Mesenchymal stem cell (in vitro differentiated cells and primary cell): ENCODE measurements at regions not wholly inside any gene's neighbourhood (a gene's known extent, or its start where the extent isn't known, plus 50 kb on each side); places are given as distances from the start of the nearest gene placed in this dataset.

Source experiments
- DNase-seq: peaks from one replicate; pipeline ENCODE4 v3.0.0-alpha.2; 2013
- H2AFZ ChIP-seq: one replicate; pipeline ENCODE4 v1.6.1; 2013; ENCODE audit warnings: low read depth, mild to moderate bottlenecking, control low read depth, inconsistent platforms, low read length, moderate library complexity
- H2AK5ac ChIP-seq: 2 replicates; pipeline ENCODE4 v1.6.1; 2013; ENCODE audit warnings: low read length, moderate library complexity, mild to moderate bottlenecking, inconsistent platforms; ENCODE audit not compliant: severe bottlenecking
- H2BK120ac ChIP-seq: one replicate; pipeline ENCODE4 v1.6.1; 2013; ENCODE audit warnings: low read depth, mild to moderate bottlenecking, inconsistent platforms, low read length, moderate library complexity
- H2BK12ac ChIP-seq, 2 experiments: one replicate each; pipeline ENCODE4 v1.6.1; 2013; ENCODE audit warnings: inconsistent platforms in 2 of 2, low read length in 2 of 2, mild to moderate bottlenecking in 2 of 2, moderate library complexity in 2 of 2, control low read depth in 1 of 2
- H2BK15ac ChIP-seq: one replicate; pipeline ENCODE4 v1.6.1; 2013; ENCODE audit warnings: mild to moderate bottlenecking, low read depth, inconsistent platforms; ENCODE audit not compliant: poor library complexity, severe bottlenecking
- H2BK5ac ChIP-seq: 2 replicates; pipeline ENCODE4 v1.6.1; 2013; ENCODE audit warnings: low read depth, mild to moderate bottlenecking, low read length, control low read depth, inconsistent platforms; ENCODE audit not compliant: poor library complexity, severe bottlenecking
- H3K14ac ChIP-seq, 2 experiments: one replicate each; pipeline ENCODE4 v1.6.1; 2013; ENCODE audit warnings: inconsistent platforms in 2 of 2, low read length in 2 of 2, control low read depth in 1 of 2, mild to moderate bottlenecking in 1 of 2, moderate library complexity in 1 of 2
- H3K18ac ChIP-seq, 2 experiments: one replicate each; pipeline ENCODE4 v1.6.1; 2013; ENCODE audit warnings: inconsistent platforms in 2 of 2, low read length in 2 of 2, control low read depth in 1 of 2, low read depth in 1 of 2, mild to moderate bottlenecking in 1 of 2
- H3K23ac ChIP-seq, 2 experiments: one replicate each; pipeline ENCODE4 v1.6.1; 2013; ENCODE audit warnings: inconsistent platforms in 2 of 2, low read length in 2 of 2, mild to moderate bottlenecking in 2 of 2, moderate library complexity in 2 of 2, control low read depth in 1 of 2
- H3K27ac ChIP-seq: 2 replicates; pipeline ENCODE4 v1.5.1; 2013; ENCODE audit warnings: mild to moderate bottlenecking, moderate library complexity, low read length, control low read depth, inconsistent platforms; ENCODE audit not compliant: poor library complexity, severe bottlenecking
- H3K27me3 ChIP-seq, 2 experiments: 2 replicates each; pipeline versions ENCODE4 v1.6.1 to v1.7.0; 2013; ENCODE audit warnings: low read length in 2 of 2, mild to moderate bottlenecking in 2 of 2, moderate library complexity in 2 of 2, control low read depth in 1 of 2, inconsistent platforms in 1 of 2; ENCODE audit not compliant: control insufficient read depth in 1 of 2, insufficient read depth in 1 of 2
- H3K36me3 ChIP-seq, 2 experiments: 2 replicates each; pipeline versions ENCODE4 v1.6.1 to v1.7.0; 2013; ENCODE audit warnings: low read length in 2 of 2, control low read depth in 1 of 2, inconsistent platforms in 1 of 2, low read depth in 1 of 2, mild to moderate bottlenecking in 1 of 2; ENCODE audit not compliant: insufficient read depth in 2 of 2, control insufficient read depth in 1 of 2
- H3K4ac ChIP-seq, 2 experiments: one replicate each; pipeline ENCODE4 v1.6.1; 2013; ENCODE audit warnings: inconsistent platforms in 2 of 2, low read length in 2 of 2, mild to moderate bottlenecking in 2 of 2, moderate library complexity in 2 of 2, control low read depth in 1 of 2, low read depth in 1 of 2
- H3K4me1 ChIP-seq: 2 replicates; pipeline ENCODE4 v1.6.1; 2013; ENCODE audit warnings: low read depth, low read length, control low read depth; ENCODE audit not compliant: control insufficient read depth, insufficient read depth
- H3K4me2 ChIP-seq: 2 replicates; pipeline ENCODE4 v1.6.1; 2013; ENCODE audit warnings: low read length, mild to moderate bottlenecking, inconsistent platforms; ENCODE audit not compliant: poor library complexity, severe bottlenecking
- H3K4me3 ChIP-seq, 2 experiments: 2 replicates each; pipeline versions ENCODE4 v1.5.1 to v1.7.0; 2013; ENCODE audit warnings: low read length in 2 of 2, mild to moderate bottlenecking in 2 of 2, control low read depth in 1 of 2, low read depth in 1 of 2; ENCODE audit not compliant: insufficient read depth in 1 of 2
- H3K79me1 ChIP-seq: replicated peaks from 2 replicates; pipeline ENCODE4 v1.6.1; 2013; ENCODE audit warnings: mild to moderate bottlenecking, control low read depth, low read length, inconsistent platforms; ENCODE audit not compliant: poor library complexity, severe bottlenecking
- H3K9ac ChIP-seq: 2 replicates; pipeline ENCODE4 v1.7.0; 2013; ENCODE audit warnings: mild to moderate bottlenecking, low read length, moderate library complexity
- H3K9me3 ChIP-seq: 2 replicates; pipeline ENCODE4 v1.7.0; 2013; ENCODE audit warnings: mild to moderate bottlenecking, low read length; ENCODE audit not compliant: control insufficient read depth
- H4K8ac ChIP-seq: one replicate; pipeline ENCODE4 v1.6.1; 2013; ENCODE audit warnings: inconsistent platforms, mild to moderate bottlenecking, low read length, moderate library complexity
- H4K91ac ChIP-seq: one replicate; pipeline ENCODE4 v1.6.1; 2013; ENCODE audit warnings: mild to moderate bottlenecking, low read length, inconsistent platforms
- WGBS: methylation state at CpG from one replicate; pipeline ENCODE4 v1.1.7; 2013; ENCODE audit warnings: mixed read lengths; 5-methylcytosine and 5-hydroxymethylcytosine counted together

- 69% methylated on average over 1 of the region's 3 CpGs for WGBS
- Histone ChIP-seq H2BK15ac (no peak overlapping the region), H3K36me3 (no peaks in the 10 kb centered on the region), H3K18ac (no peak overlapping the region), H4K8ac (no peak overlapping the region), H3K4me1 (no peaks in the 10 kb centered on the region), H2AK5ac (no peak overlapping the region), H3K27ac (no peak overlapping the region), H2AFZ (no peak overlapping the region), H3K27me3 (no peaks in the 10 kb centered on the region), H2BK120ac (no peak overlapping the region), H2BK12ac (no peak overlapping the region), H3K9ac (no peak overlapping the region), H3K4ac (no peak overlapping the region), H3K4me3 (no peak overlapping the region), H3K23ac (no peak overlapping the region), H3K9me3 (peaks cover 8% of the 10 kb centered on the region), H4K91ac (no peak overlapping the region), H2BK5ac (no peak overlapping the region), H3K4me2 (no peak overlapping the region), H3K14ac (no peak overlapping the region), H3K79me1 (no peaks in the 10 kb centered on the region)
- no peak for DNase-seq
Observed at GRCh38 chr1:176341656-176342055, 121.3 kb upstream of the PAPPA2 start.

DNA sequence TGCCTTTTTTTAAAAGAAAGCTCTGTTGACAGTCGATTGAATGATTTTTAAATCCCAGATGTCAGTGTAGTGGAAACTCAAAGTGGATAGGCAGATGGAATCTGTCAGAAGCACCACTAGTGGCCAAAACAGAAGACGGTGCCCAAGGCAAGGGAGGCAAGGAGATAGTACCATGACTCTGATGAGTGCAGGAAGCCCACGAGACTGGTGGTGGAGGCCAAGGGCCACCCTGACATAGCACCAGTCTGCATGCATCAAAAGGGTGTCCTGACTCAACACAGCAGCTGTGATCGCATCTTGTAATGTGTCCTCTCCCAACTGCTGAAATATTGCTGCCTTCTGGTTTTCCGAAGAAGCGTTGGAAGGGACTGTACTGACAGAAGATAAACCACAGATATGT lies 124.1 kb upstream of the PAPPA2 start:
- no peak for DNase-seq
- no peak overlapping the region for H2BK15ac ChIP-seq
- H4K8ac ChIP-seq = no peak overlapping the region
- peak overlapping the region; percentile 19 for H3K9ac ChIP-seq
- H4K91ac ChIP-seq = no peak overlapping the region
- H2BK5ac ChIP-seq = no peak overlapping the region
- no peak overlapping the region for H3K18ac ChIP-seq
- H2BK12ac ChIP-seq = no peak overlapping the region
- no peak overlapping the region for H2AFZ ChIP-seq
- no peak overlapping the region for H2AK5ac ChIP-seq
- peak overlapping the region in 1 of 2 experiments; percentile 51 for H3K4me3 ChIP-seq
- H3K4ac ChIP-seq = no peak overlapping the region
- no peaks in the 10 kb centered on the region for H3K36me3 ChIP-seq
- no peak overlapping the region for H3K23ac ChIP-seq
- H2BK120ac ChIP-seq = no peak overlapping the region
- 79% methylated on average over 6 of the region's 6 CpGs for WGBS
- H3K4me1 ChIP-seq = no peaks in the 10 kb centered on the region
- no peak overlapping the region for H3K27ac ChIP-seq
- H3K27me3 ChIP-seq = no peaks in the 10 kb centered on the region
- no peak overlapping the region for H3K14ac ChIP-seq
- no peak overlapping the region for H3K4me2 ChIP-seq
- H3K79me1 ChIP-seq = no peaks in the 10 kb centered on the region
- H3K9me3 ChIP-seq = no peaks in the 10 kb centered on the region

- no peak overlapping the region for H2AK5ac ChIP-seq
- H3K9ac ChIP-seq = no peak overlapping the region
- H3K79me1 ChIP-seq = no peaks in the 10 kb centered on the region
- no peak overlapping the region for H3K14ac ChIP-seq
- H3K27me3 ChIP-seq = no peaks in the 10 kb centered on the region
- no peak overlapping the region for H2BK120ac ChIP-seq
- no peak overlapping the region for H4K8ac ChIP-seq
- H3K4ac ChIP-seq = no peak overlapping the region
- H3K27ac ChIP-seq = no peak overlapping the region
- WGBS = 44% methylated on average over 3 of the region's 3 CpGs
- no peak overlapping the region for H3K4me3 ChIP-seq
- DNase-seq = no peak
- H3K4me2 ChIP-seq = no peak overlapping the region
- H2BK15ac ChIP-seq = no peak overlapping the region
- H2BK12ac ChIP-seq = no peak overlapping the region
- H3K23ac ChIP-seq = no peak overlapping the region
- no peaks in the 10 kb centered on the region for H3K36me3 ChIP-seq
- no peaks in the 10 kb centered on the region for H3K4me1 ChIP-seq
- no peaks in the 10 kb centered on the region for H3K9me3 ChIP-seq
- H2AFZ ChIP-seq = no peak overlapping the region
- no peak overlapping the region for H4K91ac ChIP-seq
- no peak overlapping the region for H2BK5ac ChIP-seq
- H3K18ac ChIP-seq = no peak overlapping the region
Observed at GRCh38 chr1:176330782-176331181, 123.7 kb upstream of the COP1 start.

- Histone ChIP-seq H3K14ac (no peak overlapping the region), H2BK15ac (no peak overlapping the region), H3K79me1 (no peaks in the 10 kb centered on the region), H2BK12ac (no peak overlapping the region), H2BK5ac (no peak overlapping the region), H3K23ac (no peak overlapping the region), H3K9ac (no peak overlapping the region), H4K91ac (no peak overlapping the region), H3K27ac (no peak overlapping the region), H3K4me1 (no peaks in the 10 kb centered on the region), H3K18ac (no peak overlapping the region), H3K4me2 (no peak overlapping the region), H2BK120ac (no peak overlapping the region), H2AK5ac (no peak overlapping the region), H2AFZ (no peak overlapping the region), H4K8ac (no peak overlapping the region), H3K4me3 (no peak overlapping the region), H3K36me3 (no peaks in the 10 kb centered on the region), H3K9me3 (no peaks in the 10 kb centered on the region), H3K4ac (no peak overlapping the region), H3K27me3 (no peaks in the 10 kb centered on the region)
- DNase-seq = no peak
- WGBS = 88% methylated on average over 1 of the region's 1 CpG
Observed at GRCh38 chr1:176325664-176326063, 118.6 kb upstream of the COP1 start.
